ENCODE measurements at regions not wholly inside any gene's neighbourhood (a gene's known extent, or its start where the extent isn't known, plus 50 kb on each side); places are given as distances from the start of the nearest gene placed in this dataset.

DNA sequence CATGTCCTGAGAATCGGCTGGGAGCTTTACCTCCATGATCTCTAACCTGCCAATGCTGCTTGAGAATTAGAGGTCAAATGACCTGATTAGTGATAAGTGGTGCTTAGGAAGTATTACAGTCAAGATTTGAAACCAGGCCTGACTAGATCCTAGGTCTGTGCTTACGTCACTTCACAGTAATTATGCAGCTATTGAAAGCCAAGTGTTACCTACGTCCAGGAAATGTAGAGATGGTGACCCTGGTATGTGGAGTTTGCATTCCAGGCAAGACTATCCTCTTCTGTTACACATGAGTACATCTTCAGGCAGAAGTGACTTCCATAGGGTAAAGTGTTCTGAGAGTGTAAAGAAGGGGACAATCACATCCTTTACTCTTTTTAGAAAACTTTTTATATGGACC lies 530.4 kb upstream of the TENM4 start:
- TF ChIP-seq ELK1 (IDR thresholded peaks at IDR 0.05; ENCODE audit: low read depth, low read length) (no peak), CTCF (IDR thresholded peaks at IDR 0.05) (no peak), MAX (IDR thresholded peaks at IDR 0.05) (no peak), POLR2A (IDR thresholded peaks at IDR 0.05; ENCODE audit: low read length) (no peak), JUNB (IDR thresholded peaks at IDR 0.05) (no peak), MAFK (IDR thresholded peaks at IDR 0.05; ENCODE audit: partially characterized antibody) (no peak), REST (IDR thresholded peaks at IDR 0.05) (no peak), RAD21 (conservative IDR thresholded peaks at IDR 0.05 in 1 of 2, IDR thresholded peaks at IDR 0.05 in 1 of 2) (no peak), GATA3 (IDR thresholded peaks at IDR 0.05; ENCODE audit: borderline replicate concordance) (no peak)
